ENCODE measurements at regions not wholly inside any gene's neighbourhood (a gene's known extent, or its start where the extent isn't known, plus 50 kb on each side); places are given as distances from the start of the nearest gene placed in this dataset.

DNA sequence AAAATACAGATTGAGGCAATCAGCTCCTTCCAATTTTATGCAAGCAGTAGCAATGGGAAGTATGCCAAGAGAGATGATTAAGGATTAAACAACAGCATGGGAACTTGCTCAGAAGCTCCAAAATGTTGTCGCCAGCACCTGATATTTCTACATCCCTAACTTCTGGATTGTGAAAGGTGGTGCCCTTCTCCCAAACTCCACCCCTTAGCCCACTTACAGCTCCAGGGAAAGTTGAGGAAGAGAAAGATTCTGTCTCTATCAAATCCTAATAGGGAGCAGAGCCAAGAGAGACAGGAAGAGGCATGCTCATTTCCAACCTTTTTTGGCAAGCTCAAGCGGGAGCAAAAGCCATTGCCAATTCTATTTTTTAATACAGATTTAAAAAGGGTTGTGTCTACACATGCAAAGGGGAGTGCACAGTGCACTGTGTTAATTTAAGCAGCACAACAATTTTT is 92.4 kb upstream of the NR3C1 start:
- intact Hi-C loops (cut with micrococcal nuclease; ENCODE audit: unreplicated experiment) (no loop called here), in situ Hi-C loops (cut with HindIII; ENCODE audit: low pct_unique_long_range_greater_than_20kb, low sequenced_read_pairs) (no loop called here)
- ChIA-PET POLR2A (no interaction called here), CTCF (no interaction called here)
- Histone ChIP-seq H3K4me3 (ENCODE audit: low read depth in 2 of 2, low read length in 2 of 2) (no peak overlapping the region), H3K27ac (ENCODE audit: low read length) (no peak overlapping the region), H3K27me3 (ENCODE audit: control insufficient read depth, insufficient read depth, low read length) (no peaks in the 10 kb centered on the region), H3K9me3 (ENCODE audit: control insufficient read depth, insufficient read depth, low read depth, low read length) (no peaks in the 10 kb centered on the region), H3K4me1 (ENCODE audit: control insufficient read depth, insufficient read depth, low read length) (no peaks in the 10 kb centered on the region), H3K36me3 (ENCODE audit: control insufficient read depth, insufficient read depth, low read length) (no peaks in the 10 kb centered on the region)
- ATAC-seq (no peak), DNase-seq (ENCODE audit: low read depth, low spot score) (no peak)
- no TSS peak for BruUV-seq (replicated peaks)
- TF ChIP-seq TCF7L2 (IDR thresholded peaks at IDR 0.05; ENCODE audit: low read depth, low read length), result no peak
- no peak for TF ChIP-seq POLR2AphosphoS5 (IDR thresholded peaks at IDR 0.05; ENCODE audit: low read depth, low read length)
- TF ChIP-seq, protein P1, sequence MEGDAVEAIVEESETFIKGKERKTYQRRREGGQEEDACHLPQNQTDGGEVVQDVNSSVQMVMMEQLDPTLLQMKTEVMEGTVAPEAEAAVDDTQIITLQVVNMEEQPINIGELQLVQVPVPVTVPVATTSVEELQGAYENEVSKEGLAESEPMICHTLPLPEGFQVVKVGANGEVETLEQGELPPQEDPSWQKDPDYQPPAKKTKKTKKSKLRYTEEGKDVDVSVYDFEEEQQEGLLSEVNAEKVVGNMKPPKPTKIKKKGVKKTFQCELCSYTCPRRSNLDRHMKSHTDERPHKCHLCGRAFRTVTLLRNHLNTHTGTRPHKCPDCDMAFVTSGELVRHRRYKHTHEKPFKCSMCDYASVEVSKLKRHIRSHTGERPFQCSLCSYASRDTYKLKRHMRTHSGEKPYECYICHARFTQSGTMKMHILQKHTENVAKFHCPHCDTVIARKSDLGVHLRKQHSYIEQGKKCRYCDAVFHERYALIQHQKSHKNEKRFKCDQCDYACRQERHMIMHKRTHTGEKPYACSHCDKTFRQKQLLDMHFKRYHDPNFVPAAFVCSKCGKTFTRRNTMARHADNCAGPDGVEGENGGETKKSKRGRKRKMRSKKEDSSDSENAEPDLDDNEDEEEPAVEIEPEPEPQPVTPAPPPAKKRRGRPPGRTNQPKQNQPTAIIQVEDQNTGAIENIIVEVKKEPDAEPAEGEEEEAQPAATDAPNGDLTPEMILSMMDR (IDR thresholded peaks at IDR 0.05), result no peak
- TF ChIP-seq SIN3A (IDR thresholded peaks at IDR 0.05; ENCODE audit: borderline replicate concordance, insufficient read depth, low read depth, low read length), result no peak
- TF ChIP-seq, protein P2, sequence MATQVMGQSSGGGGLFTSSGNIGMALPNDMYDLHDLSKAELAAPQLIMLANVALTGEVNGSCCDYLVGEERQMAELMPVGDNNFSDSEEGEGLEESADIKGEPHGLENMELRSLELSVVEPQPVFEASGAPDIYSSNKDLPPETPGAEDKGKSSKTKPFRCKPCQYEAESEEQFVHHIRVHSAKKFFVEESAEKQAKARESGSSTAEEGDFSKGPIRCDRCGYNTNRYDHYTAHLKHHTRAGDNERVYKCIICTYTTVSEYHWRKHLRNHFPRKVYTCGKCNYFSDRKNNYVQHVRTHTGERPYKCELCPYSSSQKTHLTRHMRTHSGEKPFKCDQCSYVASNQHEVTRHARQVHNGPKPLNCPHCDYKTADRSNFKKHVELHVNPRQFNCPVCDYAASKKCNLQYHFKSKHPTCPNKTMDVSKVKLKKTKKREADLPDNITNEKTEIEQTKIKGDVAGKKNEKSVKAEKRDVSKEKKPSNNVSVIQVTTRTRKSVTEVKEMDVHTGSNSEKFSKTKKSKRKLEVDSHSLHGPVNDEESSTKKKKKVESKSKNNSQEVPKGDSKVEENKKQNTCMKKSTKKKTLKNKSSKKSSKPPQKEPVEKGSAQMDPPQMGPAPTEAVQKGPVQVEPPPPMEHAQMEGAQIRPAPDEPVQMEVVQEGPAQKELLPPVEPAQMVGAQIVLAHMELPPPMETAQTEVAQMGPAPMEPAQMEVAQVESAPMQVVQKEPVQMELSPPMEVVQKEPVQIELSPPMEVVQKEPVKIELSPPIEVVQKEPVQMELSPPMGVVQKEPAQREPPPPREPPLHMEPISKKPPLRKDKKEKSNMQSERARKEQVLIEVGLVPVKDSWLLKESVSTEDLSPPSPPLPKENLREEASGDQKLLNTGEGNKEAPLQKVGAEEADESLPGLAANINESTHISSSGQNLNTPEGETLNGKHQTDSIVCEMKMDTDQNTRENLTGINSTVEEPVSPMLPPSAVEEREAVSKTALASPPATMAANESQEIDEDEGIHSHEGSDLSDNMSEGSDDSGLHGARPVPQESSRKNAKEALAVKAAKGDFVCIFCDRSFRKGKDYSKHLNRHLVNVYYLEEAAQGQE (IDR thresholded peaks at IDR 0.05; ENCODE audit: insufficient read depth in 1 of 2, low read depth in 2 of 2, low read length in 1 of 2), result no peak

DNA sequence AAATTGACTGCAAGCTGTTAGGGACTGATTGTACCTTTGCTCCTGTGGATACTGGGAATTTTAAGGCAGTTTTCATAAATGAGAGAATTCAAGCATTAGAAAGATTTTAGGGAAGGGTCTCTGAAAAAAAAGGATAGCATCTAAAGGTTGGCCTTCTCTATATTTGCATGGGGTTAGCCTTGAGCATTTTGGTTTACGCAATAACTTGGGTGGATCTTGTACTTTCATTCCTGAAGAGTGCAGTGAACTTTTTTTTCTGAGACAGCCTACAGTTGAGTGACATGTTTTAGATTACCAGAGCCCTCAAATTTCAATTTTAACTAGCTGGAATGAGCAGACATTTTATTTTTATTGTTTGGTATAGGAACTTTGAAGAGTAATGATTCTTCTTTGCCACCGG is 91.6 kb upstream of the NR3C1 start:
- no peaks in the 10 kb centered on the region for H3K4me1 ChIP-seq (ENCODE audit: control insufficient read depth, insufficient read depth, low read length)
- H3K4me3 ChIP-seq (ENCODE audit: low read depth in 2 of 2, low read length in 2 of 2), result no peak overlapping the region
- ATAC-seq, result no peak
- DNase-seq (ENCODE audit: low read depth, low spot score), result no peak
- H3K27me3 ChIP-seq (ENCODE audit: control insufficient read depth, insufficient read depth, low read length), result no peaks in the 10 kb centered on the region
- CTCF ChIA-PET, result no interaction called here
- H3K27ac ChIP-seq (ENCODE audit: low read length), result no peak overlapping the region
- intact Hi-C loops (cut with micrococcal nuclease; ENCODE audit: unreplicated experiment) (no loop called here), in situ Hi-C loops (cut with HindIII; ENCODE audit: low pct_unique_long_range_greater_than_20kb, low sequenced_read_pairs) (no loop called here)
- no peaks in the 10 kb centered on the region for H3K9me3 ChIP-seq (ENCODE audit: control insufficient read depth, insufficient read depth, low read depth, low read length)
- TF ChIP-seq, protein P1 (IDR thresholded peaks at IDR 0.05), result no peak
- no peak for TF ChIP-seq TCF7L2 (IDR thresholded peaks at IDR 0.05; ENCODE audit: low read depth, low read length)
- TF ChIP-seq POLR2AphosphoS5 (IDR thresholded peaks at IDR 0.05; ENCODE audit: low read depth, low read length), result no peak
- TF ChIP-seq SIN3A (IDR thresholded peaks at IDR 0.05; ENCODE audit: borderline replicate concordance, insufficient read depth, low read depth, low read length), result no peak
- TF ChIP-seq, protein P2 (IDR thresholded peaks at IDR 0.05; ENCODE audit: insufficient read depth in 1 of 2, low read depth in 2 of 2, low read length in 1 of 2), result no peak
- no TSS peak for BruUV-seq (replicated peaks)
- POLR2A ChIA-PET, result no interaction called here
- no peaks in the 10 kb centered on the region for H3K36me3 ChIP-seq (ENCODE audit: control insufficient read depth, insufficient read depth, low read length)
